Bronchial epithelial cell (primary cell): ENCODE measurements at regions not wholly inside any gene's neighbourhood (a gene's known extent, or its start where the extent isn't known, plus 50 kb on each side); places are given as distances from the start of the nearest gene placed in this dataset.

Experiments used
- DNase-seq: peaks from one replicate; pipeline ENCODE4 v3.0.0-alpha.2; 2010; ENCODE audit warnings: low read depth
- FAIRE-seq: peaks from 2 replicates; lab custom pipeline; 2011; peaks lifted over from hg19 to GRCh38; lab: Jason Lieb, UNC
- H3K27me3 ChIP-seq: 2 replicates; pipeline ENCODE4 v1.5.1; 2011; ENCODE audit warnings: low read length; ENCODE audit not compliant: control insufficient read depth, insufficient read depth
- H3K36me3 ChIP-seq: 2 replicates; pipeline ENCODE4 v1.5.1; 2011; ENCODE audit warnings: low read length; ENCODE audit not compliant: control insufficient read depth, insufficient read depth
- H3K4me3 ChIP-seq: 2 replicates; pipeline ENCODE4 v1.5.1; 2011; ENCODE audit warnings: mild to moderate bottlenecking, low read depth, low read length, control low read depth
- CTCF ChIP-seq: IDR thresholded peaks from 2 replicates; pipeline ENCODE4 v1.5.1; 2011; ENCODE audit warnings: mild to moderate bottlenecking, moderate library complexity, low read length, control low read depth, inconsistent platforms; ENCODE audit not compliant: insufficient read depth, severe bottlenecking

DNA sequence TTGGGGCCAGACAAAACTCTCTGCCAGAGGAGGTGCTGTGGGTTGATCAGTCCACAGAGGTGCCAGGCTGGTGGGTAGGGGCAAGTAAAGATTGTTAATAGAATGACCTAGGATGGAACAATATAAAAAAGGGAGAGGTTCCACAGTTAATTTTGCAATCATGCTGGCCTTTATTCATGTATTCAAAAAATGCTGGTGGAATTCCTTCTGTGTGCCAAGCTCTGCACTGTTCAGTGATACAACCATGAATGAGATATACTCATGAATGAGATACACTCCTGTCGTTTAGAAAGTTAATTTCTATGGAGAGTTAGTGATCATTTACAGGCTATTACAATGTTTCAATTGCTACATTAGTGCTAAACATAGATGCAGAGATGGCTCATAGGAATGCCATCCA lies 252.6 kb upstream of the RMST start:
- FAIRE-seq (no peak), DNase-seq (no peak)

DNA sequence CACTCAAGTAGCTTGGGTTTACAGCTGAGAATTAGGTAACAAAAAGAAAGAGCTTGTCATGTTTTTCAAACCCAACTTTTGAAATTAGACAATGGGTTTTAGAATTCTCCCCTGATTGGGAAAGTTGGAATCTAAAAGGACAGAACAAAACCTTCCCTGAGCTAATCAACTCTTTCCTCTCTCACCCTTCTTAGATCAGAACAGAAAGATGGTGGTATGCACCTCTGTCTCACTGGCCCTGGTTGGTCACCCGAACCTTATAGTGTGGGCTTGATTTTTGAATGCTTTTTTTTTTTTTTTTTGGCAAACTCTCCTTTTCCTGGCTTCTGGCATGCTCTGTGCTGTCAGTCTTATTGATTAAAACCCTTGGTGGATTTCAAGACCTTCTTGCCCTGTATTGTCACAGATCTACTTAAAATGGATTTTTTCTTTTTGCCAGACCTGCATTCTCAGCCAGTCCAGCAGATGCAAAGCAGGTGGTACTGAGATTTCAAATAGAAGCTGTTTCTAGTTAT lies 251.1 kb upstream of the RMST start:
- no peaks in the 10 kb centered on the region for H3K27me3 ChIP-seq
- H3K36me3 ChIP-seq = no peaks in the 10 kb centered on the region
- TF ChIP-seq CTCF = no peak
- DNase-seq (no peak), FAIRE-seq (no peak)
- H3K4me3 ChIP-seq = no peak overlapping the region

More for the DNA sequence above, 252.6 kb upstream of the RMST start:
- no peak for TF ChIP-seq CTCF
- no peak overlapping the region for H3K4me3 ChIP-seq
- no peaks in the 10 kb centered on the region for H3K36me3 ChIP-seq
- H3K27me3 ChIP-seq = no peaks in the 10 kb centered on the region

GRCh38 chr12:97216848-97217247 lies 245.8 kb upstream of the RMST start:
- DNase-seq (no peak), FAIRE-seq (no peak)
- no peak for TF ChIP-seq CTCF
- Histone ChIP-seq H3K4me3 (no peak overlapping the region), H3K36me3 (no peaks in the 10 kb centered on the region), H3K27me3 (no peaks in the 10 kb centered on the region)

DNA sequence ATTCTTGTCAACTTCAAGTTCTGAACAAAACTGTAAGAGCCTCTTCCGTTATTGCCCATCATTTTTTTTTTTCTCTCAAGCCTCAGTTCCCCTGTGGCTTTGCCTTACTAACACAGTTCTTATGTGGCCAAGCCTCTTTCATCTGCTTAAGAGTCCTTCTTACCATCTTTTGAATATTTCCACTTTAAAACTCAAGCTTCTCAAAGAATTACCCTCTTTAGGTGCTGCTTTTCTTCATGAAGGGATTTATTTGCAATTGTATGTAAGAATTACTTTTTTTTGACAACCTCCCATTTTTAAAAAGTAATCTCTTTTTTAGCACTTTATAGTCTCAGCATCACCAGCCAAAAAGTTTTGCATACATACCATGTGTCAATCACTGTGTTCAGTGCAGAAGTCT lies 240.2 kb upstream of the RMST start:
- FAIRE-seq = no peak
- no peaks in the 10 kb centered on the region for H3K36me3 ChIP-seq
- TF ChIP-seq CTCF = no peak

DNA sequence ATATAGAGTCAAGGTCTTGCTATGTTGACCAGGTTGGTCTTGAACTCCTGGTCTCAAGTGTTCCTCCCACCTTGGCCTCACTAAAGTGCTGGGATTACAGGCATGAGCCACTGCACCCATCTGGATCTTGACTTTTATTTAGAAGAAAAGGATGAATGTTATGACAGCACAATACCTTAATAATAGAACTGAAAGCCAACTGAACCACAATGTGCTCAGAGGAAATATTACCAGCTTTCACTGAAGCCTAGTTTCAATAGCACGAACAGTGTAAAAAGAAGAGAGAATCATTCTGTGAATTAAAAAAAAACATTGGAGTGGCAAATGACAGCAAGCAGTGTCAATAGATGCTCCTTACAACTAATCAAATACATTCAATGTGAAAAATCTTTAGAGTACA lies 239.2 kb upstream of the RMST start:
- Histone ChIP-seq H3K4me3 (no peak overlapping the region), H3K27me3 (no peaks in the 10 kb centered on the region), H3K36me3 (no peaks in the 10 kb centered on the region)
- DNase-seq = no peak
- no peak for TF ChIP-seq CTCF
- FAIRE-seq = no peak

More for the DNA sequence above, 240.2 kb upstream of the RMST start:
- no peaks in the 10 kb centered on the region for H3K27me3 ChIP-seq
- no peak overlapping the region for H3K4me3 ChIP-seq
- no peak for DNase-seq

- no peaks in the 10 kb centered on the region for H3K27me3 ChIP-seq
- TF ChIP-seq CTCF = no peak
These were observed 233.6 kb upstream of the RMST start for GRCh38 chr12:97229004-97229403.

More at GRCh38 chr12:97229004-97229403, 233.6 kb upstream of the RMST start:
- Histone ChIP-seq H3K36me3 (no peaks in the 10 kb centered on the region), H3K4me3 (no peak overlapping the region)
- FAIRE-seq = no peak
- DNase-seq = no peak
